ENCODE measurements at regions not wholly inside any gene's neighbourhood (a gene's known extent, or its start where the extent isn't known, plus 50 kb on each side); places are given as distances from the start of the nearest gene placed in this dataset.

GRCh38 chr6:139497345-139497961 lies 123.0 kb upstream of the CITED2 start (continued):
- TF ChIP-seq ZNF318 (IDR thresholded peaks at IDR 0.05; ENCODE audit: borderline replicate concordance in 1 of 2, low read depth in 1 of 2) (peak in 1 of 2 experiments; percentile 49; a peak in 1 of 4 replicates), ZBTB49 (CRISPR knock-in tag; IDR thresholded peaks at IDR 0.05; ENCODE audit: borderline replicate concordance) (no peak), ZNF512 (tag; IDR thresholded peaks at IDR 0.05) (no peak), CREB5 (CRISPR knock-in tag; IDR thresholded peaks at IDR 0.05) (no peak), ZNF384 (IDR thresholded peaks at IDR 0.05; ENCODE audit: low read depth, low read length) (peak; percentile 48; the same call in 1 of the 2 replicates), YY1 (IDR thresholded peaks at IDR 0.05; ENCODE audit: borderline replicate concordance in 1 of 3, control insufficient read depth in 1 of 3, extremely low read depth in 1 of 3, insufficient read depth in 3 of 3, insufficient read length in 1 of 3, insufficient replicate concordance in 2 of 3, low read depth in 1 of 3, low read length in 2 of 3) (no peak), NCOA4 (IDR thresholded peaks at IDR 0.05; ENCODE audit: partially characterized antibody) (no peak), LCOR (CRISPR knock-in tag; IDR thresholded peaks at IDR 0.05) (no peak; the same call in 1 of the 2 replicates)

Data from K562 (cell line).